ENCODE measurements at regions not wholly inside any gene's neighbourhood (a gene's known extent, or its start where the extent isn't known, plus 50 kb on each side); places are given as distances from the start of the nearest gene placed in this dataset.

DNA sequence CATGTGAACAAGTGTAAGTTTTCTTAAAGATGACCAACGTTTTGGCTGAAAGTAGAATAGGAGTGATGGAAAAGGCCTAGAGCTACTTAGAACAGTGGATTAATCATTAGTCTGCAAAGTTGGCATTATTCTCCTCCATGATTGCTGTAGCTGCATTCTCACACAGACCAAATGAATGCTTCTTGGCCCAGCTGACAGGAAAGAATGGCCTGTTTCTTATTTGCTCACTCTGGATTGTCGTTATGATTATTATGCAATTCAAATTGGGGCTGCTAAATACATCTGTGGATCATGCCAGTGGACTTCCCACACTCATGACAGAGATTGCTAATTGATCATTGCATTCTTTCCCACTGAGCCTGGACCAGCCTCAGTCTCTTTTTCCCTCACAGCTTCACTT is 285.0 kb downstream of the STIM2 start:
- H3K27ac ChIP-seq (ENCODE audit: low read length), result no peak overlapping the region
- H3K9me3 ChIP-seq (ENCODE audit: control insufficient read depth, insufficient read depth, low read depth, low read length), result no peaks in the 10 kb centered on the region
- ChIA-PET CTCF (no interaction called here), POLR2A (no interaction called here)
- intact Hi-C loops (cut with micrococcal nuclease; ENCODE audit: unreplicated experiment), result no loop called here
- no peaks in the 10 kb centered on the region for H3K36me3 ChIP-seq (ENCODE audit: control insufficient read depth, insufficient read depth, low read length)
- in situ Hi-C loops (cut with HindIII; ENCODE audit: low pct_unique_long_range_greater_than_20kb, low sequenced_read_pairs), result no loop called here
- H3K27me3 ChIP-seq (ENCODE audit: control insufficient read depth, insufficient read depth, low read length), result no peaks in the 10 kb centered on the region
- BruUV-seq (replicated peaks), result no TSS peak
- no peak for ATAC-seq
- no peak for DNase-seq (ENCODE audit: low read depth, low spot score)
- H3K4me3 ChIP-seq (ENCODE audit: low read depth in 2 of 2, low read length in 2 of 2), result no peak overlapping the region
- no peaks in the 10 kb centered on the region for H3K4me1 ChIP-seq (ENCODE audit: control insufficient read depth, insufficient read depth, low read length)
- no peak for TF ChIP-seq SIN3A (IDR thresholded peaks at IDR 0.05; ENCODE audit: borderline replicate concordance, insufficient read depth, low read depth, low read length)
- TF ChIP-seq, protein P1, sequence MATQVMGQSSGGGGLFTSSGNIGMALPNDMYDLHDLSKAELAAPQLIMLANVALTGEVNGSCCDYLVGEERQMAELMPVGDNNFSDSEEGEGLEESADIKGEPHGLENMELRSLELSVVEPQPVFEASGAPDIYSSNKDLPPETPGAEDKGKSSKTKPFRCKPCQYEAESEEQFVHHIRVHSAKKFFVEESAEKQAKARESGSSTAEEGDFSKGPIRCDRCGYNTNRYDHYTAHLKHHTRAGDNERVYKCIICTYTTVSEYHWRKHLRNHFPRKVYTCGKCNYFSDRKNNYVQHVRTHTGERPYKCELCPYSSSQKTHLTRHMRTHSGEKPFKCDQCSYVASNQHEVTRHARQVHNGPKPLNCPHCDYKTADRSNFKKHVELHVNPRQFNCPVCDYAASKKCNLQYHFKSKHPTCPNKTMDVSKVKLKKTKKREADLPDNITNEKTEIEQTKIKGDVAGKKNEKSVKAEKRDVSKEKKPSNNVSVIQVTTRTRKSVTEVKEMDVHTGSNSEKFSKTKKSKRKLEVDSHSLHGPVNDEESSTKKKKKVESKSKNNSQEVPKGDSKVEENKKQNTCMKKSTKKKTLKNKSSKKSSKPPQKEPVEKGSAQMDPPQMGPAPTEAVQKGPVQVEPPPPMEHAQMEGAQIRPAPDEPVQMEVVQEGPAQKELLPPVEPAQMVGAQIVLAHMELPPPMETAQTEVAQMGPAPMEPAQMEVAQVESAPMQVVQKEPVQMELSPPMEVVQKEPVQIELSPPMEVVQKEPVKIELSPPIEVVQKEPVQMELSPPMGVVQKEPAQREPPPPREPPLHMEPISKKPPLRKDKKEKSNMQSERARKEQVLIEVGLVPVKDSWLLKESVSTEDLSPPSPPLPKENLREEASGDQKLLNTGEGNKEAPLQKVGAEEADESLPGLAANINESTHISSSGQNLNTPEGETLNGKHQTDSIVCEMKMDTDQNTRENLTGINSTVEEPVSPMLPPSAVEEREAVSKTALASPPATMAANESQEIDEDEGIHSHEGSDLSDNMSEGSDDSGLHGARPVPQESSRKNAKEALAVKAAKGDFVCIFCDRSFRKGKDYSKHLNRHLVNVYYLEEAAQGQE (IDR thresholded peaks at IDR 0.05; ENCODE audit: insufficient read depth in 1 of 2, low read depth in 2 of 2, low read length in 1 of 2), result no peak
- TF ChIP-seq TCF7L2 (IDR thresholded peaks at IDR 0.05; ENCODE audit: low read depth, low read length), result no peak
- TF ChIP-seq, protein P2, sequence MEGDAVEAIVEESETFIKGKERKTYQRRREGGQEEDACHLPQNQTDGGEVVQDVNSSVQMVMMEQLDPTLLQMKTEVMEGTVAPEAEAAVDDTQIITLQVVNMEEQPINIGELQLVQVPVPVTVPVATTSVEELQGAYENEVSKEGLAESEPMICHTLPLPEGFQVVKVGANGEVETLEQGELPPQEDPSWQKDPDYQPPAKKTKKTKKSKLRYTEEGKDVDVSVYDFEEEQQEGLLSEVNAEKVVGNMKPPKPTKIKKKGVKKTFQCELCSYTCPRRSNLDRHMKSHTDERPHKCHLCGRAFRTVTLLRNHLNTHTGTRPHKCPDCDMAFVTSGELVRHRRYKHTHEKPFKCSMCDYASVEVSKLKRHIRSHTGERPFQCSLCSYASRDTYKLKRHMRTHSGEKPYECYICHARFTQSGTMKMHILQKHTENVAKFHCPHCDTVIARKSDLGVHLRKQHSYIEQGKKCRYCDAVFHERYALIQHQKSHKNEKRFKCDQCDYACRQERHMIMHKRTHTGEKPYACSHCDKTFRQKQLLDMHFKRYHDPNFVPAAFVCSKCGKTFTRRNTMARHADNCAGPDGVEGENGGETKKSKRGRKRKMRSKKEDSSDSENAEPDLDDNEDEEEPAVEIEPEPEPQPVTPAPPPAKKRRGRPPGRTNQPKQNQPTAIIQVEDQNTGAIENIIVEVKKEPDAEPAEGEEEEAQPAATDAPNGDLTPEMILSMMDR (IDR thresholded peaks at IDR 0.05), result no peak
- no peak for TF ChIP-seq POLR2AphosphoS5 (IDR thresholded peaks at IDR 0.05; ENCODE audit: low read depth, low read length)

DNA sequence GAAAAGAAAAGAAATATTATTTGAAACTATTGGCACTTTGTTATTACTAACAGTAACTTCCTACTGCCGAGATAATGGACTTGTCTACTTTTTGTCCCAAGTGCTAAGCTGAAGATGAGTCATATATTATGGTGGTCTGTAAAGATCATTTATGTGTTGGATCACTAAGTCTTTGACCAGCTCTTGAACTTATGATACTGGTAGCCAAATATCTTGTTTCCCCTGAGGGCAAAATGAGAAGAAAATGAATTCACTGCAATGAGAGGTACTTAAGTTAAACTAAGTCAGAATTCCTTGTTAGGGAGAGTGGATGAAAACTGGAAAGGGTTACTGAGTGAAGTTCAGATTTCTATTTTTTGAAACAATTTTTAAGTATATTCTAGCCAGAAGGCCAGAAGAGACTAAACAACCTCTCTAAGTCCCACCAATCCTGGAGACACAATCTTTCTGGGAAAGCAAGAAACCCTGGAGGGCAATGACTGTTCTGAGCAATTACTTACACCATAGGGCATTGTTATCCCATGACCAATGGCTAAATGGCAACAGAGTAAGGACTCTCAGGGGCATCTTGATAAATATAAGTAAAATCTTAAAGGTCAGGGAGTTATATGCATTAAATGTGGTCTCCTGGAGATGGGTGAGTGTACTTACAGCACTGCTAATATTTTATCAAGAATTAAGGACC is 287.7 kb downstream of the STIM2 start:
- BruUV-seq (replicated peaks), result no TSS peak
- CTCF ChIA-PET, result no interaction called here
- ATAC-seq (no peak), DNase-seq (ENCODE audit: low read depth, low spot score) (no peak)
- H3K9me3 ChIP-seq (ENCODE audit: control insufficient read depth, insufficient read depth, low read depth, low read length), result no peaks in the 10 kb centered on the region
- TF ChIP-seq SIN3A (IDR thresholded peaks at IDR 0.05; ENCODE audit: borderline replicate concordance, insufficient read depth, low read depth, low read length), result no peak
- TF ChIP-seq, protein P2 (IDR thresholded peaks at IDR 0.05), result no peak
- no peak for TF ChIP-seq TCF7L2 (IDR thresholded peaks at IDR 0.05; ENCODE audit: low read depth, low read length)
- no peak for TF ChIP-seq POLR2AphosphoS5 (IDR thresholded peaks at IDR 0.05; ENCODE audit: low read depth, low read length)
- TF ChIP-seq, protein P1 (IDR thresholded peaks at IDR 0.05; ENCODE audit: insufficient read depth in 1 of 2, low read depth in 2 of 2, low read length in 1 of 2), result no peak
- H3K36me3 ChIP-seq (ENCODE audit: control insufficient read depth, insufficient read depth, low read length), result no peaks in the 10 kb centered on the region
- H3K27ac ChIP-seq (ENCODE audit: low read length), result no peak overlapping the region
- intact Hi-C loops (cut with micrococcal nuclease; ENCODE audit: unreplicated experiment), result no loop called here
- H3K4me1 ChIP-seq (ENCODE audit: control insufficient read depth, insufficient read depth, low read length), result no peaks in the 10 kb centered on the region
- POLR2A ChIA-PET, result no interaction called here
- in situ Hi-C loops (cut with HindIII; ENCODE audit: low pct_unique_long_range_greater_than_20kb, low sequenced_read_pairs), result no loop called here
- H3K4me3 ChIP-seq (ENCODE audit: low read depth in 2 of 2, low read length in 2 of 2), result no peak overlapping the region
- H3K27me3 ChIP-seq (ENCODE audit: control insufficient read depth, insufficient read depth, low read length), result no peaks in the 10 kb centered on the region

Data from Panc1 (cell line).